Uterus (tissue), 2 donors: ENCODE measurements at regions not wholly inside any gene's neighbourhood (a gene's known extent, or its start where the extent isn't known, plus 50 kb on each side); places are given as distances from the start of the nearest gene placed in this dataset.

Experiments used
- POLR2A ChIP-seq, 2 donors: fragments of 450-650 bp; IDR thresholded peaks; one replicate each; pipeline ENCODE4 v1.6.1; 2016; ENCODE audit warnings: antibody characterized with exemption in 2 of 2, mild to moderate bottlenecking in 1 of 2, moderate library complexity in 1 of 2
- TF ChIP-seq, protein P1 (sequence below), 4 experiments: fragments of 200-600 bp in 2 of 4; fragments of 450-650 bp in 2 of 4; sonication (generic) in 2 of 4; IDR thresholded peaks; one replicate each; pipeline ENCODE4 v1.5.1; 2016 to 2019; ENCODE audit warnings: antibody characterized with exemption in 4 of 4, mild to moderate bottlenecking in 2 of 4, moderate library complexity in 1 of 4

DNA sequence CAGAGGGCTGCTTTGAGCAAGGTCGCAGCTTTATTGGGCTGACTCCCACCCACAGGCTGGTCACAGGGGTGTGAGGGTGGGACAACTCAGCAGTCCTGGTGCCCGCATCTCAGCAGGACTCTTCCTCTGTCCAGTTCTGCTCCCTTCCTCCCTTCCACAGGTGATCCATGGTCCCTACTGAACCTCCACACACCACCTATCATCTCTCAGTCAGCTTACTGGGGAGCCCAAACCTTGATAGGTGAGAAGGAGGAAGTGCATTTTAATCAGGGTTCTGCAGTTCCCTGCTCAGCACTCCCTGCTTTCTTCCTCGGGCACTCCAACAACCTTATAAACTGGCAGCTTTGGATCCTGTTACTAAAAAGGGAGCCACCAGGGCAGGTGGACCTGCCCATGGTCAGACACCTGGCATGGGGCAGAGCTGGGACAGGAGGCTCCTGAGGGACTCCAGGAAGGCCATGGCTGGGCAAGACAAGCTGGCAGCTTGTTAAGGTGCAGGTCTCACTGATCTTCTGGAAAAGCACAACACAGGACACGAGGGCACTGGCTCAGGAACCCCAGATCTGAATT is 664.6 kb downstream of the BCL11B start:
- no peak for TF ChIP-seq POLR2A (IDR thresholded peaks at IDR 0.05)
- TF ChIP-seq, protein P1, sequence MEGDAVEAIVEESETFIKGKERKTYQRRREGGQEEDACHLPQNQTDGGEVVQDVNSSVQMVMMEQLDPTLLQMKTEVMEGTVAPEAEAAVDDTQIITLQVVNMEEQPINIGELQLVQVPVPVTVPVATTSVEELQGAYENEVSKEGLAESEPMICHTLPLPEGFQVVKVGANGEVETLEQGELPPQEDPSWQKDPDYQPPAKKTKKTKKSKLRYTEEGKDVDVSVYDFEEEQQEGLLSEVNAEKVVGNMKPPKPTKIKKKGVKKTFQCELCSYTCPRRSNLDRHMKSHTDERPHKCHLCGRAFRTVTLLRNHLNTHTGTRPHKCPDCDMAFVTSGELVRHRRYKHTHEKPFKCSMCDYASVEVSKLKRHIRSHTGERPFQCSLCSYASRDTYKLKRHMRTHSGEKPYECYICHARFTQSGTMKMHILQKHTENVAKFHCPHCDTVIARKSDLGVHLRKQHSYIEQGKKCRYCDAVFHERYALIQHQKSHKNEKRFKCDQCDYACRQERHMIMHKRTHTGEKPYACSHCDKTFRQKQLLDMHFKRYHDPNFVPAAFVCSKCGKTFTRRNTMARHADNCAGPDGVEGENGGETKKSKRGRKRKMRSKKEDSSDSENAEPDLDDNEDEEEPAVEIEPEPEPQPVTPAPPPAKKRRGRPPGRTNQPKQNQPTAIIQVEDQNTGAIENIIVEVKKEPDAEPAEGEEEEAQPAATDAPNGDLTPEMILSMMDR (IDR thresholded peaks at IDR 0.05) = no peak
